DND-41 (cell line): ENCODE measurements at regions not wholly inside any gene's neighbourhood (a gene's known extent, or its start where the extent isn't known, plus 50 kb on each side); places are given as distances from the start of the nearest gene placed in this dataset.

Experiments
- EZH2 ChIP-seq: IDR thresholded peaks from 3 replicates; pipeline ENCODE4 v1.6.1; 2012; ENCODE audit warnings: borderline replicate concordance, low read depth, mild to moderate bottlenecking, moderate library complexity, low read length, inconsistent platforms; ENCODE audit not compliant: severe bottlenecking
- TF ChIP-seq, protein P1 (sequence below): IDR thresholded peaks from 2 replicates; pipeline ENCODE4 v1.5.1; 2012; ENCODE audit warnings: borderline replicate concordance, low read length, moderate library complexity, mild to moderate bottlenecking; ENCODE audit not compliant: poor library complexity, severe bottlenecking; ENCODE audit errors: extremely low read depth

DNA sequence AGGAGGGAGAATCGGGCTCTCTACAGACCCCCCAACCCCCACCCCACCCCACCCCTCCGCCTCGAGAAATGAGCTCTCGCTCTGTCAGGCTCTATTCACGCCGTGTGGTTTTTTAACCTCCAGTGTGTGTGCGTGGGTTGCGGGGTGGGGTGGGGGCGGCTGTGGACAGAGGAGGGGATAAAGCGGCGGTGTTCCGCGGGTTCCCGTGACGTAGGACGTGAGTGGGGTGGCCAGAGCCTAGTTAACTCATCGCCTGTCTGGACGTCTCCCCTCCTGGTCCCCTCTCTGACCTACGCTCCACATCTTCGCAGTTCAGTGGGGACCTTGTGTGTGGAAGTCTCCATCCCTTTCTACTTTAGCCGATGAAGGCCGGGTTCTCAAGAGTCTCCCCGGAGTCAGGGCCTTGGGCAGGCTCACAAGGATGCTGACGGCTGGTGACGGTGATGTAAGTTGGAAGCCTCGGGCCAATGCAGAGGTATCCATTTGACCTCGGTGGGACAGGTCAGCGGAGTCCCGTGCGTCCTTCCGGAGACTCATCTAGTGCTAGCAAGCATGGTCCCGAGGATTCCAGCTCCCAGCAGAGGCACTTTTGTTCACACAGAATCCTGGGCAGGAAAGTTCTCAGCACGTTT lies 1507.1 kb upstream of the DEFB115 start:
- TF ChIP-seq, protein P1, sequence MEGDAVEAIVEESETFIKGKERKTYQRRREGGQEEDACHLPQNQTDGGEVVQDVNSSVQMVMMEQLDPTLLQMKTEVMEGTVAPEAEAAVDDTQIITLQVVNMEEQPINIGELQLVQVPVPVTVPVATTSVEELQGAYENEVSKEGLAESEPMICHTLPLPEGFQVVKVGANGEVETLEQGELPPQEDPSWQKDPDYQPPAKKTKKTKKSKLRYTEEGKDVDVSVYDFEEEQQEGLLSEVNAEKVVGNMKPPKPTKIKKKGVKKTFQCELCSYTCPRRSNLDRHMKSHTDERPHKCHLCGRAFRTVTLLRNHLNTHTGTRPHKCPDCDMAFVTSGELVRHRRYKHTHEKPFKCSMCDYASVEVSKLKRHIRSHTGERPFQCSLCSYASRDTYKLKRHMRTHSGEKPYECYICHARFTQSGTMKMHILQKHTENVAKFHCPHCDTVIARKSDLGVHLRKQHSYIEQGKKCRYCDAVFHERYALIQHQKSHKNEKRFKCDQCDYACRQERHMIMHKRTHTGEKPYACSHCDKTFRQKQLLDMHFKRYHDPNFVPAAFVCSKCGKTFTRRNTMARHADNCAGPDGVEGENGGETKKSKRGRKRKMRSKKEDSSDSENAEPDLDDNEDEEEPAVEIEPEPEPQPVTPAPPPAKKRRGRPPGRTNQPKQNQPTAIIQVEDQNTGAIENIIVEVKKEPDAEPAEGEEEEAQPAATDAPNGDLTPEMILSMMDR: no peak
- no peak for TF ChIP-seq EZH2
